H1 (cell line): ENCODE measurements at regions not wholly inside any gene's neighbourhood (a gene's known extent, or its start where the extent isn't known, plus 50 kb on each side); places are given as distances from the start of the nearest gene placed in this dataset.

ENCODE experiments used
- CBX5 ChIP-seq: fragments of 300-800, 300-1000 bp; sonication (generic); IDR thresholded peaks from 2 replicates; pipeline ENCODE4 v1.7.1; 2016; ENCODE audit warnings: antibody characterized with exemption, low read length, low read depth
- CHD7 ChIP-seq: fragments of 300-600 bp; sonication (generic); IDR thresholded peaks from 2 replicates; pipeline ENCODE4 v1.7.1; 2012; ENCODE audit warnings: low read length, moderate library complexity, mild to moderate bottlenecking, inconsistent platforms; ENCODE audit not compliant: insufficient replicate concordance
- EP300 ChIP-seq, 2 experiments: IDR thresholded peaks; 1 replicate in 1 of 2; 2 replicates in 1 of 2; pipeline ENCODE4 v1.6.1; 2011 to 2012; ENCODE audit warnings: low read depth in 2 of 2, low read length in 2 of 2, mild to moderate bottlenecking in 2 of 2, borderline replicate concordance in 1 of 2, inconsistent platforms in 1 of 2, moderate library complexity in 1 of 2
- MAX ChIP-seq: IDR thresholded peaks from 2 replicates; pipeline ENCODE4 v1.6.1; 2012; ENCODE audit warnings: inconsistent platforms
- SAP30 ChIP-seq: fragments of 300-600 bp; sonication (generic); IDR thresholded peaks from 2 replicates; pipeline ENCODE4 v1.7.1; 2012; ENCODE audit warnings: low read length, moderate library complexity, mild to moderate bottlenecking, inconsistent platforms; ENCODE audit not compliant: insufficient read depth, insufficient replicate concordance
- TEAD4 ChIP-seq: IDR thresholded peaks from 2 replicates; pipeline ENCODE4 v1.6.1; 2012; ENCODE audit warnings: low read depth, low read length, inconsistent platforms, mixed read lengths

- no peak for TF ChIP-seq CHD7
- no peak for TF ChIP-seq EP300 (IDR thresholded peaks at IDR 0.05; ENCODE audit: borderline replicate concordance in 1 of 2, low read depth in 2 of 2, low read length in 2 of 2)
- TF ChIP-seq MAX = no peak
- no peak for TF ChIP-seq CBX5
- TF ChIP-seq SAP30 = no peak
- no peak for TF ChIP-seq TEAD4
These were observed 141.0 kb upstream of the PLSCR5 start (continued) for GRCh38 chr3:146746190-146746589.
